ENCODE measurements at regions not wholly inside any gene's neighbourhood (a gene's known extent, or its start where the extent isn't known, plus 50 kb on each side); places are given as distances from the start of the nearest gene placed in this dataset.

DNA sequence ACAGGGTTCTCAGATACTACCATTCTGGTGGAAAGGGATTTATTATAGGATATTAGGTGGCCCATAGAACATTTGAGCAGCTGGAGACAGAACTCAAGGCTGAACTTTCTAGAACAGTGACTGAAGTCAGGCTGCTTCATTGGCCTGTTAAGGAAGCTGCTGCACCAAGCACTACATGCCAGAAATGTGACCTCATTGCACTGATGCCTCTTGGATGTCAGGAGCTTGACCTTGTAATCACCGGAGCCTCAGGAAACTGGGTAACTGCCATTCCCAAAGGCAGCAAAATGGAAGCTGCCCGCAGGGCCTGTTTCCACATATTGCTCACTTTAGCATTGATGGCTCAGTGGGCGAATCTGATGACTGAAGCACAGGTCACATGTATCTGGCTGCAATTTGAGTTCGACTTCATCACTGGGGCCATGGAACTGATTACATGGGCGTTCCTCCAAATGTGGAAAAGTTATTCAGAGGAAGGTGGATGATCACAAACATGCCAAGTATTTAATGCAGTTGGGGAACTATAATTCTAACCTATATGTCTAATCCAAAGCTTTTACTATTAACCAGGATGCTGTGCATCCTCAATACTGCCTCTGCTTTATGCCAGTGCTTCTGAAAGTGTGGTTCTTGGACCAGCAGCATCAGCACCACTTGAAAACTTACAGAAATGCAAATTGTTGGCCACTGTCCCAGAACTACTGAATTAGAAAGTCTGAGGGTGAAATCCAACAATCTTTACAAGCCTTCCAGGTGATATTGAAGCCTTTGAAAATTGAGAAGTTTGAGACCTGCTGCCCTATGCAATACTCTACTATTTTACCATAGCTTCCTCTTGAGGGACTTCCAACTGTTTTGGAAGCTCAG is 337.2 kb upstream of the NAV3 start:
- no peaks in the 10 kb centered on the region for H3K4me1 Mint-ChIP-seq (ENCODE audit: low read depth)
- H3K36me3 Mint-ChIP-seq (ENCODE audit: low read depth), result no peaks in the 10 kb centered on the region
- no peak overlapping the region for H3K27ac Mint-ChIP-seq
- H3K27me3 Mint-ChIP-seq, result no peaks in the 10 kb centered on the region
- no peak overlapping the region for H3K4me3 Mint-ChIP-seq
- peaks cover 10% of the 10 kb centered on the region for H3K9me3 Mint-ChIP-seq
- no peak for DNase-seq

DNA sequence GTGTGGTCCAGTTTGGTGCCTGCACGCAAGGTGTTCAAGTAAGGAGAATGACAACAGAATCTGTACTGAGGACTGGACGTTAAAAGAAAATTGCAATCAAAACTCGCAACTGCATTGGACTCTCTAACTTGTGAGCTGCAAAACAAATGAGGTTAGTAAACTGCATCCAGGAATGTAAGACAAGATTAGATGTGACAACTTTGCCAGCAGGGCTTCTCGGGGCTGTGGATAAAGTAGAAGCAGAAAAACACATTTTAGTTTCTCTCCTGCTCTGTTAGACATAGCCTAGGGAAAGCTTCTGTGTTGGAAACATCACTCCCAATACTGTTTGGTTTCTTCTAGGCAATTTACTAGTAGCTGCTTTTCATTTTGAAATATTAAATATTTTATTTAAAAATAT is 338.2 kb upstream of the NAV3 start:
- Mint-ChIP-seq H3K36me3 (ENCODE audit: low read depth) (no peaks in the 10 kb centered on the region), H3K9me3 (peaks cover 10% of the 10 kb centered on the region), H3K4me3 (no peak overlapping the region), H3K27ac (no peak overlapping the region), H3K27me3 (no peaks in the 10 kb centered on the region), H3K4me1 (ENCODE audit: low read depth) (no peaks in the 10 kb centered on the region)
- no peak for DNase-seq

DNA sequence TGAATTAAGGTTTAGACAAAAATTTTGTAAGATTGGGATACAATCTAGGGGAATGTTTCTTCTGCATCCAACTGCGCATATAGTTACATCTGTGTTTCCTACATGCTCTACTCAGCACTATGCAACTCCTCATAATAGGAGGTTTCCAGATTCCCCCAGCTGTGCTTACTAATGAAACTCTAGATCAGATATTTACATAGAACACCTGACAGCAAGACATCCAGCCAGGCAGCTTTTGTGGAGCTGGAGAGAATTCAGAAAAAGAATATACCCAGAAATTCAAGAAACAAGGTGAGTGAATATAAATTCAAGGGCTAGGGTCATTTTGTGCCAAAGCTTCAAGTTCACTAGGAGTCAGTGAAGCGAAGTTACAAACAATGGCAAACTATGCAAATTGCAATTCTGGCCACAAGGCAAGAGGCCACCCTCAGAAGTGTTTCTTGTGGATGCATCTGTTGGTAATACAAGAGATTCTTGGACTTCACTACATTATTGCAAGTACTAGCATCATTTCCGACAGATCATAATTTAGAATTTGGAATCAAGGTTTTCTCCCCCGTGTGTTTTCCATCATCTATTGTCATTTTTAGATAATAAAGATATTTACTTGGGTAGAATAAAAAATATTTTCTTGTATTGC is 341.2 kb upstream of the NAV3 start:
- no peaks in the 10 kb centered on the region for H3K4me1 Mint-ChIP-seq (ENCODE audit: low read depth)
- peaks cover 5% of the 10 kb centered on the region for H3K9me3 Mint-ChIP-seq
- DNase-seq, result no peak
- H3K36me3 Mint-ChIP-seq (ENCODE audit: low read depth), result no peaks in the 10 kb centered on the region
- no peak overlapping the region for H3K4me3 Mint-ChIP-seq
- H3K27ac Mint-ChIP-seq, result no peak overlapping the region
- no peaks in the 10 kb centered on the region for H3K27me3 Mint-ChIP-seq

DNA sequence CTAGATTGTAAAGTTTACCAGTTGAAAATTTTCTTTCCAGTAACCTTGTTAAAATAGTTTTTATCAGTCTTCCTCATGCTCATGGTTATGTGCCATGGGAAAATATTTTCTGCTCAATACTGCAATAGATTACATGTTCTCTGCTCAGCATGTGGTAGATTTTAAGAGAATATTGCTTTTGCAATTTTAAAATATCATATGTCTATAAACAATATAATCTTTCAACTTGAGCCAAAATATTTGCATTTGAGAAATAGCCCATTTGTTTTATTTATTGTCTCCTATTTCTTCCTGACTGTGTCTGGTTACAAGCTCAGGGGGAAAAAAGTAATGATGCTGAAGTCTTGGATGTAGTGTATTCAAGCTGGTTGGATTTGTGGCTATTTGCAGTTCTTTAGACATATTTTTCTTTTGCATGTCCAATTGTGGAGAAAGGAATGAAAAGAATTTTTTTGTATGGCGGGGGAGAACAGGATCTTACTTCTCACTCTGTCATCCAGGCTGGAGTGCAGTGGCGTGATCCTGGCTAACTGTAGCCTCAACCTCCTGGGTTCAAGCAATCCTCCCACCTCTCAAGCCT is 342.6 kb upstream of the NAV3 start:
- Mint-ChIP-seq H3K4me3 (no peak overlapping the region), H3K27ac (no peak overlapping the region), H3K36me3 (ENCODE audit: low read depth) (no peaks in the 10 kb centered on the region), H3K9me3 (peaks cover 7% of the 10 kb centered on the region), H3K27me3 (no peaks in the 10 kb centered on the region), H3K4me1 (ENCODE audit: low read depth) (no peaks in the 10 kb centered on the region)
- DNase-seq, result no peak

DNA sequence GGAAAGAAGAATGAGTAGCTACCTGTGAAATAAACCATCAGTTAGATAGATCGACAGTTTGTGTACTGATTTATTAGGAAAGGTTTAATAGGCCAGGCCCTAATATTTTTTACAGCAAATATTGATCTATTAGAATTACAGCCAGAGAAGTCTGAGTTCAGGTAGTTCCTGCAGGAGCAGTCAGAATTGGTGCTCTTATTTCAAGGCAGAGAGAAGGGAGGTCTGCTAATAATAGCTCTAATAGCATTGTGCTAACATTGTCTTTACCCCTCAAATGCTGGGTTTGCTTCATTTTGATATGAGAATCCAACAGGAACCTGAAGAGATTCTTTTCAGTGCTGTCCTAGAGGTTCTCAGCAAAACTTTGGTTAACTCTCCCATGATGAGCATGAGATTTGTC is 343.8 kb upstream of the NAV3 start:
- H3K4me1 Mint-ChIP-seq (ENCODE audit: low read depth), result no peaks in the 10 kb centered on the region
- no peak overlapping the region for H3K27ac Mint-ChIP-seq
- H3K27me3 Mint-ChIP-seq, result no peaks in the 10 kb centered on the region
- no peaks in the 10 kb centered on the region for H3K36me3 Mint-ChIP-seq (ENCODE audit: low read depth)
- H3K9me3 Mint-ChIP-seq, result peaks cover 7% of the 10 kb centered on the region
- no peak overlapping the region for H3K4me3 Mint-ChIP-seq
- DNase-seq, result no peak

DNA sequence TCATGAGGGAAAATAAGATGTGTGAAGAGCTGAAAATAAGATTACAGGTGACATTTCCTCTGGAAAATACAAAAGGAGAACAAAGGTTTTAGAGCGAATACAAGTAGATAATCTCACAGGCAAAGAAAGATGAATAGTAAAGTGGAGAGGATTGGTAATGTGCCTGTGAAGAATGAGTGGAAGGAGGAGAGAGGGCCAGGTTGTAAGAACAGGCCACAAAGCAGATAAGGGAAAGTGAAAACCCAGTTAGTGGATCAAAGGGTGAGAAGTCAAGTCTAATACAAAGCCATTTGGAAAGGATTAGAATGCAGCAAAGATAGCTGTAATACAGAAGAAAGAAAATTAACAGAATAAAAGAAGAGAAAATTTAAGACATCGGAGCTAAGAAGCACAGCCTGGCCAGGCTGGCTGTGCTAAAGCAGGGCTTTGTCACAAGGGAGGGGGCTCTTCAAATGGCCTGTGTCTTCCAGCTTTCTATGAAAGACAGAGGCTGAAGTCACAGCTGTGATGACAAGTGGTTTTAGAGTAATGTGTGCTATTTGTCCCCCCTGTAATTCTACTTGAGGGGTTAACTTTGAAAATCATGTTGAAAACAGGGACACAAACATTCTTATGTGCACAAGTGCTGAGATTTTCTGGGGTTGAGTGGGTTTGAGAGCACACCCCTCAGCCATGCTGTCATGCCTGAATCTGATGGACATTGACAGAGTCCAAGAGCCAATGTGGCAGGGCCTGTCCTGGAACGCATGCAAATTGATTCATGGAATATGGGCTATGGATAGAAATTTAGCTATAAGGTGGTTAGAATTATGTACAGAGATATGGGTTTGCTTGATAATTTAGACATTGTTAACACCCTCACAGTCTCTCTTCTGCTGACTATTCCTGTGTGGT is 344.5 kb upstream of the NAV3 start:
- no peaks in the 10 kb centered on the region for H3K36me3 Mint-ChIP-seq (ENCODE audit: low read depth)

DNA sequence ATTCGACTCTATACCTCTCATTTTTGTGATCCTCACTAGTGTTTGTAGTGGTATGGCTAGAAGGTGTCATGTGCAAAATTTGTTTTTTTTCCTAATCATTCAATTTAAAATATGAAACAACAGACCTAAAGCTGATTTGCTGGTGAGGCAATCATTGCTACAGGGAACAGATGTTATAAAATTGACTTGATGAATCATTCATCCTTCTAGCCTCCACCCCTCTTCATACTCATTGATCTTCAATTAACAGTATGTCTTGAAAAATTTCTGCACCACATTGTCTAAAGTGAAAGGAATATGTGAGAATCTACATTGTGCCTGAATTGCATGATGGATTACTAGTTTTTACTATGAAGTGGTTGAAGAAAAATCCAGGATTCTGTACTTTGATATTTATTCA is 349.0 kb upstream of the NAV3 start:
- Mint-ChIP-seq H3K4me1 (ENCODE audit: low read depth) (no peaks in the 10 kb centered on the region), H3K27me3 (no peaks in the 10 kb centered on the region), H3K27ac (no peak overlapping the region), H3K9me3 (peaks cover 6% of the 10 kb centered on the region), H3K36me3 (ENCODE audit: low read depth) (no peaks in the 10 kb centered on the region), H3K4me3 (no peak overlapping the region)
- DNase-seq, result no peak

More for the DNA sequence above, 344.5 kb upstream of the NAV3 start:
- DNase-seq, result no peak
- H3K27me3 Mint-ChIP-seq, result no peaks in the 10 kb centered on the region
- no peak overlapping the region for H3K4me3 Mint-ChIP-seq
- H3K27ac Mint-ChIP-seq, result no peak overlapping the region
- H3K4me1 Mint-ChIP-seq (ENCODE audit: low read depth), result no peaks in the 10 kb centered on the region
- H3K9me3 Mint-ChIP-seq, result peaks cover 7% of the 10 kb centered on the region

DNA sequence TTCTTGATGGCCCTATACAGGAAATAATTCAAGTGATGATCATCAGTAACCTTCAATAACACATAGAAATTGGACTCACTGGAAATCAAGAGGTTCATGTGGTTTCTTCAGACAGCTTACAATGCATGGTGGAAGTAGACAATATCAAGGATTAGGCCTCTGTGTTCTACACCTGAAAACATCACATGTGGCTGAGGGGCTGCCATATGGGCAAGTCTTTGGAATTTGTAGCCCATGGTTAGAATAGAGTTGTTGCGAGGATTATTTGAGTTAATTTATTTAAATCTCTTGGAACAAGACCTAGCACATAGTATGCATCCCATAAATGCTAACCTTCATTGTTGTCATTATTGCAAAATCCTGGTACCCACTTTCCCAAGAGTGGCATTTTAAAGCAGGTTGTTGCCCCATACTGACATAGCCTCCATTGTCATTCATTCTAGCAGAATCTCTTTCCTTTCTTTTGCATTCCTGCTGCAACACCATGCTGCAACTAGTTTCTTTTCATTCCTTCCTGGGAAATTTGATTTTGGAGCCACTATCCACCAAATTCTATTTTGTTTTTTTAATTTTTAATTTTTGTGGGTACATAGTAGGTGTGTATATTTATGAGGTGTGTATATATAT is 352.7 kb upstream of the NAV3 start:
- Mint-ChIP-seq H3K27me3 (no peaks in the 10 kb centered on the region), H3K4me1 (ENCODE audit: low read depth) (no peaks in the 10 kb centered on the region), H3K36me3 (ENCODE audit: low read depth) (no peaks in the 10 kb centered on the region)

DNA sequence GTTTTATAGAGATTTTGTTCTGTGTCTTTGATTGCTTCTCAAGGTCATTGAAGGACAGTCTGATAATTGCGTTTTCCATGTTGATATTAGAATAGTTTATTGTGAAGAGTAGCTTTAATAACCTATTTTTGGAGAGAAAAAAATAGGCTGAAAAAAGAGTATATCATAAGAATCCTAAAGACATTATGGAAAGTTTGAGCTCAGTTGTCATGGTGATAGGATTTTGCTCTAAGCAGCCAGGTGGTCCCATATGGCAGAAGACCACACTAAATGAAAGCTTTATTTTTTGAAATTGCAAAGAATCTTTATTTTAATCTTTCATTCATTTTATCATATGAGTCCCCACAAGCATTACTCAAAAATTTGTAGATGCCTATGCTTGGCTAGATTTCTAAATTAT is 358.9 kb upstream of the NAV3 start:
- Mint-ChIP-seq H3K4me1 (ENCODE audit: low read depth) (no peaks in the 10 kb centered on the region), H3K4me3 (no peak overlapping the region), H3K27me3 (no peaks in the 10 kb centered on the region), H3K9me3 (peaks cover 6% of the 10 kb centered on the region), H3K36me3 (ENCODE audit: low read depth) (no peaks in the 10 kb centered on the region), H3K27ac (no peak overlapping the region)
- DNase-seq, result no peak

More for the DNA sequence above, 352.7 kb upstream of the NAV3 start:
- peaks cover 8% of the 10 kb centered on the region for H3K9me3 Mint-ChIP-seq
- H3K27ac Mint-ChIP-seq, result no peak overlapping the region
- no peak overlapping the region for H3K4me3 Mint-ChIP-seq
- no peak for DNase-seq

DNA sequence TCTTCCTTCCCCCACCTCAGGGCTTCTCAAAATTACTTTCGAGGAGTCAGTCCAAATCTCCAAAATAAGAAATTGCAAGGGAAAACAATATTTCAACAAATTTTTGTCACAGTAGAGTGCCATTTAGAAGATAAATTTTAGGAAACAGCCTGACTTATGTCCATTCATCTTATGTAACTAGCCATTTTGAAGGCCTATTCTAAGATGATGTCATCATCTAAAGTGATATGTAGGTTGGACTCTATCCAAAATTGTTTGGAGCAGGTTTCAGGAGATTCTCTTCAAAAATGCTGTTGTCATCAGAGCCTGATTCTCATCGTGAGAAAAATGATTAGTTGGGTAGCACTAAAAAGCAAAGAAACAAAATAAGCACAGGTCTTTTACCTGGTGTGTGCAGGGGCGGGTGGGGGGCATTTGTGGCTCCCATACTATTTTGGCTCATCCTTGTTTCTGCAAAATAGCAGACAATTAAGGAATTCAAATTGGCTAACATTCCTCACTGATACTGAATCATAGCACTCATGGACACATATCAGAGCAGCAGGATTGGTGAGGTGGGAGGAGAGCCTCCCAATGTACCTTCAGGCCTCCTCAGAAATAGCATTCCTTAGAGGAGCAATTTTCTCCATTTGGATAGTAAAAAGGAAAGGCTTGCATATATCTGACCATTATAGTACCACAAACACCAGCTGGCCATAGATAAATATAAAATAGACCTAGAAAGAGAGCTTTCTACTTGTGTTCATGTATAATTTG is 360.9 kb upstream of the NAV3 start:
- no peak overlapping the region for H3K27ac Mint-ChIP-seq
- no peak for DNase-seq
- H3K36me3 Mint-ChIP-seq (ENCODE audit: low read depth), result no peaks in the 10 kb centered on the region
- no peaks in the 10 kb centered on the region for H3K4me1 Mint-ChIP-seq (ENCODE audit: low read depth)
- H3K9me3 Mint-ChIP-seq, result peaks cover 9% of the 10 kb centered on the region
- H3K27me3 Mint-ChIP-seq, result no peaks in the 10 kb centered on the region
- H3K4me3 Mint-ChIP-seq, result no peak overlapping the region

DNA sequence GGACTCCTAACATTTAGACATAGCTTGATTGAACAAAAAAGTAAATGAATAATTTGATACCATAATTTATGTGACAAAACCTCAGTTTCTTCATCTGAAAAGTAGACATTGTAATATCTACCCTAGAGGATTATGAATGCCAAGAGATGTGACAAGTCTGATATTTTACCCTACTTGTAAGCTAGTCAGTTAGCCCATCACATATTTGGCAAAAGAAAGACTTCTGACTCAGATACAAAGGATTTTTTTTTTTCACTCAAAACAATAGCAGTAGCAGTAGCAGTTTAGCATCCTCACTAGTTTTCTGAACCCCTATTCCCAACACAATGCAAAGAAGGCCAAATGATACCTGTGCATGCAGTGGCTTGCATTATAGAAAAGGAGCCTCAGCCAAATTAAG is 377.3 kb upstream of the E2F7 start:
- Mint-ChIP-seq H3K36me3 (ENCODE audit: low read depth) (no peaks in the 10 kb centered on the region), H3K27me3 (no peaks in the 10 kb centered on the region), H3K9me3 (peaks cover 8% of the 10 kb centered on the region), H3K27ac (no peak overlapping the region), H3K4me1 (ENCODE audit: low read depth) (no peaks in the 10 kb centered on the region), H3K4me3 (no peak overlapping the region)
- no peak for DNase-seq

DNA sequence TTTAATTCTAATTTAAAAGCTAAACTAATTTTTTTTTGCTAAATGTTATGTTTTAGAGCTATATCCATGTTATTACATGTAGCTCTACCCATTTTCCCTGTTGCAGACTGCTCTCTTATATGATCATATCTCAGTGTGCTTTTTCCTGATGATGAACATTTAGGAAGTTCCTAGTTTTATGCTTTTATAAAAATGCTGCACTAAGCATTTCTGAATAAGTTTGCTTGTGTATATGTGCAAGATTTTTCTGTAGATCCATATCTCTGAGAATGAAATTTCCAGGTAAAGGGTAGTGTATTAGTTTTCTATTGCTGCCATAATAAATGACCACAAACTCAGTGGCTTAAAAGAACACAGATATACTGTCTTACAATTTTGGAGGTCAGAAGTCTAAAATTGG is 374.4 kb upstream of the E2F7 start:
- Mint-ChIP-seq H3K27me3 (no peaks in the 10 kb centered on the region), H3K4me3 (no peak overlapping the region), H3K4me1 (ENCODE audit: low read depth) (no peaks in the 10 kb centered on the region), H3K9me3 (no peaks in the 10 kb centered on the region), H3K27ac (no peak overlapping the region), H3K36me3 (ENCODE audit: low read depth) (no peaks in the 10 kb centered on the region)
- DNase-seq, result no peak

DNA sequence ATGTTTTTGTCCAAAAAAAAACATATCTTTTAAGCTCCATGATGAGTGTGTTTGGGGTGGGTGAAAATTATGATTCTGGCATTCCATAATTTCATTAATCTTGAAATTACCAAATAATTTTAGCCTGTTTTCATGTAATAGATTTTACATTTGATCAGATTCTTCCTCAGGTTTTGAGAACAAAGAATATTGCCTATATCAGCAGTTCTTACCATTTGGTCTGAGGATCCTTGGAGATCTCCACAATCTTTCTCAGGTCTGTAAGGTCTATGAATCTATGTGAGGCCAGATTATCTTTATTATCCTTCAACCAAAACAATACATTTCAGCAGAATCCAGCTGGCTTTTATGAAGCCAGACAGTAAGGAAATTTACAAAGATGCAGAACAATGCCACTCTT is 373.3 kb upstream of the E2F7 start:
- no peak overlapping the region for H3K27ac Mint-ChIP-seq
- no peaks in the 10 kb centered on the region for H3K9me3 Mint-ChIP-seq
- no peaks in the 10 kb centered on the region for H3K27me3 Mint-ChIP-seq
- no peak overlapping the region for H3K4me3 Mint-ChIP-seq
- DNase-seq, result no peak
- no peaks in the 10 kb centered on the region for H3K36me3 Mint-ChIP-seq (ENCODE audit: low read depth)
- no peaks in the 10 kb centered on the region for H3K4me1 Mint-ChIP-seq (ENCODE audit: low read depth)

Measured in activated T-cell treated with anti-CD3 and anti-CD28 coated beads, Interleukin-2, amount 50 U/mL, for 24 hours (primary cell).